ENCODE measurements at regions not wholly inside any gene's neighbourhood (a gene's known extent, or its start where the extent isn't known, plus 50 kb on each side); places are given as distances from the start of the nearest gene placed in this dataset.

DNA sequence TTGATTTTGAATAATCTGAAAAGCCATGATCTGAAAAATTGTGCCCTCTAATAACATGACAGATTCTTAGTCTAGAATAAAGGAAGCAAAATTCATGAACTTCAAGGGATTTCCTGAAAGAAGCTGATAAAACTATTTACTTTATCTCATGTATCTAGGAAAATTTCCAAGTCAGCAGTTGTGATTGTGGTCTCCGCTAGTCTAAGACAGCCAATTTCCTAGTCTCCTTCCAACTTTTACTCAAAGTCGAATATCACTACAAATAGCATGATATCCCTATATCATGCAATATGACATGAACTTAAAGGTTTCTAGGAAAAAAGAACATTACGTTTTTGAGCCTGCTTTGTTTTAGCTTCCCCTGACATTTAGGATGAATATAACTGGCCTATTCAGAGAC is 202.1 kb upstream of the GHITM start:
- Mint-ChIP-seq H3K9me3 (ENCODE audit: unreplicated experiment) (peaks cover 3% of the 10 kb centered on the region), H3K27me3 (ENCODE audit: unreplicated experiment) (peaks cover 4% of the 10 kb centered on the region), H3K36me3 (ENCODE audit: unreplicated experiment) (no peaks in the 10 kb centered on the region), H3K4me3 (ENCODE audit: unreplicated experiment) (no peak overlapping the region), H3K4me1 (ENCODE audit: low read depth, unreplicated experiment) (peaks cover 3% of the 10 kb centered on the region), H3K27ac (ENCODE audit: unreplicated experiment) (no peak overlapping the region)
- no peak for DNase-seq
- TF ChIP-seq, protein P1, sequence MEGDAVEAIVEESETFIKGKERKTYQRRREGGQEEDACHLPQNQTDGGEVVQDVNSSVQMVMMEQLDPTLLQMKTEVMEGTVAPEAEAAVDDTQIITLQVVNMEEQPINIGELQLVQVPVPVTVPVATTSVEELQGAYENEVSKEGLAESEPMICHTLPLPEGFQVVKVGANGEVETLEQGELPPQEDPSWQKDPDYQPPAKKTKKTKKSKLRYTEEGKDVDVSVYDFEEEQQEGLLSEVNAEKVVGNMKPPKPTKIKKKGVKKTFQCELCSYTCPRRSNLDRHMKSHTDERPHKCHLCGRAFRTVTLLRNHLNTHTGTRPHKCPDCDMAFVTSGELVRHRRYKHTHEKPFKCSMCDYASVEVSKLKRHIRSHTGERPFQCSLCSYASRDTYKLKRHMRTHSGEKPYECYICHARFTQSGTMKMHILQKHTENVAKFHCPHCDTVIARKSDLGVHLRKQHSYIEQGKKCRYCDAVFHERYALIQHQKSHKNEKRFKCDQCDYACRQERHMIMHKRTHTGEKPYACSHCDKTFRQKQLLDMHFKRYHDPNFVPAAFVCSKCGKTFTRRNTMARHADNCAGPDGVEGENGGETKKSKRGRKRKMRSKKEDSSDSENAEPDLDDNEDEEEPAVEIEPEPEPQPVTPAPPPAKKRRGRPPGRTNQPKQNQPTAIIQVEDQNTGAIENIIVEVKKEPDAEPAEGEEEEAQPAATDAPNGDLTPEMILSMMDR (IDR thresholded peaks at IDR 0.05; ENCODE audit: partially characterized antibody, unreplicated experiment): no peak

DNA sequence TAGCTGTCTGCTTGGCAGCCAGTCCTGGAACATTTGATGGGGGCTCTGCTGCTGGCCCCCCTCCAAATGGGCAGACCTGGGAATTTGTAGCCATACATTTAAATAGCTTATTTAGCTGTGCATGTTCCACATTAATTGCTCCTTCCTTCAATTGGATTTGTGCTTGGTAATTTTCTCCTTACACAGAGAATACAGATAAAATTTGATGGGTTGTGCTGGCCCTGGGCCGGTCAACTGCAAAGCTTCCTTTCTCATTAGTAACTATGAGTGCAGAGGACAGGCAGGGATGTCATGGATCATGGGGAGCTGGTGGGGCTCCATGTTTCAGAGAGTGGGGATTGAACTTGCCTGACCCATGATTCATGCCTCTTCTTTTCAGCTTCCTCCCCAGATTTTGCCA is 201.5 kb upstream of the GHITM start:
- no peak overlapping the region for H3K27ac Mint-ChIP-seq (ENCODE audit: unreplicated experiment)
- DNase-seq: no peak
- peaks cover 4% of the 10 kb centered on the region for H3K27me3 Mint-ChIP-seq (ENCODE audit: unreplicated experiment)
- no peaks in the 10 kb centered on the region for H3K36me3 Mint-ChIP-seq (ENCODE audit: unreplicated experiment)
- no peak overlapping the region for H3K4me3 Mint-ChIP-seq (ENCODE audit: unreplicated experiment)
- H3K9me3 Mint-ChIP-seq (ENCODE audit: unreplicated experiment): peaks cover 3% of the 10 kb centered on the region
- TF ChIP-seq, protein P1 (IDR thresholded peaks at IDR 0.05; ENCODE audit: partially characterized antibody, unreplicated experiment): no peak
- H3K4me1 Mint-ChIP-seq (ENCODE audit: low read depth, unreplicated experiment): peaks cover 3% of the 10 kb centered on the region

DNA sequence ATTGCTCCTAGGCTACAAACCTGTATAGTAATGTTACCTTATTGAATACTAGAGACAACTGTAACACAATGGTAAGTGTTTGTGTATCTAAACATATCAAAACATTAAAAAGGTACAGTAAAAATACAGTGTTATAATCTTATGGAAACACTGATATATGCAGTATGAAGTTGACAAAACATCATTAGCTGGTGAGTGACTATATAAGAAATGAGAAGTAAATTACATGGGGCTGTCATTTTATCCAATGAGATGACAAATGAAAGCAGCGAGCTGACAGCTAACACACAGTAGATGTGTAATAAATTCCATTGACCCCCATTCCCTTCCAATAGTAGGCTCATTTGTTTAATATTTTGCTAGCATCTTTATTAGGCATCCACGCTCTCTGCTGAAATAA is 198.1 kb upstream of the GHITM start:
- Mint-ChIP-seq H3K36me3 (ENCODE audit: unreplicated experiment) (no peaks in the 10 kb centered on the region), H3K4me3 (ENCODE audit: unreplicated experiment) (no peak overlapping the region), H3K27me3 (ENCODE audit: unreplicated experiment) (peaks cover 7% of the 10 kb centered on the region), H3K9me3 (ENCODE audit: unreplicated experiment) (no peaks in the 10 kb centered on the region), H3K27ac (ENCODE audit: unreplicated experiment) (no peak overlapping the region), H3K4me1 (ENCODE audit: low read depth, unreplicated experiment) (peaks cover 3% of the 10 kb centered on the region)
- no peak for DNase-seq
- TF ChIP-seq, protein P1 (IDR thresholded peaks at IDR 0.05; ENCODE audit: partially characterized antibody, unreplicated experiment): no peak

DNA sequence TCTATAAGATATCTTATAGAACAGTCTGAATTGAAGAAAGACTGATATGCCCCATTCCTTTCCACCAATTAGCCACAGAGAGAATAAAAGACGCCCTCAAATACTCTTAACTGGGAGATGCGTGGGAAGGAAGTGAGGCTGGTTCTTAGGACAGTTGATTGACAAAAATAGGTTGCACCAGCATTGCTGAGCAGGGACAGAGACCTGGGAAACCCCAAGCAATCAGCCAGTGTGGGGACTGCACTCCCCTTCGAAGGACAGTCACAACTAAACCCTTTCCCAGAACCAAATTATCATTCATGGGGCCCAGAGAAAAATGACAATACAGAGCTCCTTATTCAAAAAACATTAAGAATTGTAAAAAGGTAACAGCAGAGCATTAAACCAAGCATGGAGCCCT is 196.9 kb upstream of the GHITM start:
- no peaks in the 10 kb centered on the region for H3K9me3 Mint-ChIP-seq (ENCODE audit: unreplicated experiment)
- no peak overlapping the region for H3K27ac Mint-ChIP-seq (ENCODE audit: unreplicated experiment)
- no peak for DNase-seq
- no peaks in the 10 kb centered on the region for H3K36me3 Mint-ChIP-seq (ENCODE audit: unreplicated experiment)
- TF ChIP-seq, protein P1 (IDR thresholded peaks at IDR 0.05; ENCODE audit: partially characterized antibody, unreplicated experiment): no peak
- H3K4me1 Mint-ChIP-seq (ENCODE audit: low read depth, unreplicated experiment): peaks cover 8% of the 10 kb centered on the region
- H3K27me3 Mint-ChIP-seq (ENCODE audit: unreplicated experiment): peaks cover 7% of the 10 kb centered on the region
- H3K4me3 Mint-ChIP-seq (ENCODE audit: unreplicated experiment): no peak overlapping the region

DNA sequence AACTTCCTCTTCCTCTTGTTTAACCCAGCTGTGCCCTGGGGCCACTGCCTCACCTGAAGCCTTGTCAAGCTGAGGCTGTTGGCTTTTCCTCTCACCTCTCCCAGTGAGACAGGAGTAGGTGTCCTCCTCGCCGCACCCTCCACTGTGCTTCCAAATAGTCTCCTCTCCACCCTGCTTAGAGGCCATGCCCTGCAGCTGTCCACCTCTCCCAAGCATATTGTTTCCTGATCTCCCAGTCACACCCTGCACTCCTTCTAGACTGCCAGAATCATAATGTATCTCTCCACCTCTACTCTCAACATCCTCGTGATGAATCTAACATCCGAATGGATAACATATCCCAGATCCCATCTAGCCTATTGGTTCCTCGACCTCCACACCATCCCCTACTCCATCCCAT is 196.3 kb upstream of the GHITM start:
- H3K9me3 Mint-ChIP-seq (ENCODE audit: unreplicated experiment): no peaks in the 10 kb centered on the region
- DNase-seq: no peak
- no peak overlapping the region for H3K4me3 Mint-ChIP-seq (ENCODE audit: unreplicated experiment)
- peaks cover 3% of the 10 kb centered on the region for H3K27me3 Mint-ChIP-seq (ENCODE audit: unreplicated experiment)
- TF ChIP-seq, protein P1 (IDR thresholded peaks at IDR 0.05; ENCODE audit: partially characterized antibody, unreplicated experiment): no peak
- H3K27ac Mint-ChIP-seq (ENCODE audit: unreplicated experiment): no peak overlapping the region
- no peaks in the 10 kb centered on the region for H3K36me3 Mint-ChIP-seq (ENCODE audit: unreplicated experiment)
- H3K4me1 Mint-ChIP-seq (ENCODE audit: low read depth, unreplicated experiment): peaks cover 8% of the 10 kb centered on the region

All from glutamatergic neuron (in vitro differentiated cells).